Upper lobe of left lung (tissue), 4 donors: ENCODE measurements at regions not wholly inside any gene's neighbourhood (a gene's known extent, or its start where the extent isn't known, plus 50 kb on each side); places are given as distances from the start of the nearest gene placed in this dataset.

Experiments used
- CTCF ChIP-seq, 6 experiments: fragments of 450-650 bp in 4 of 6; fragments of 200-600 bp in 2 of 6; sonication (generic) in 2 of 6; IDR thresholded peaks; one replicate each; pipeline ENCODE4 v1.5.1; 2016 to 2019; ENCODE audit warnings: antibody characterized with exemption in 6 of 6
- EP300 ChIP-seq, 4 donors: sonication (generic); formaldehyde crosslinking; IDR thresholded peaks; one replicate each; pipeline ENCODE4 v1.5.1; 2017; ENCODE audit warnings: antibody characterized with exemption in 4 of 4, control low read depth in 2 of 4
- POLR2A ChIP-seq, 4 donors: fragments of 450-650 bp; IDR thresholded peaks; one replicate each; pipeline ENCODE4 v1.5.1; 2016 to 2017; ENCODE audit warnings: antibody characterized with exemption in 4 of 4, mild to moderate bottlenecking in 2 of 4
- POLR2AphosphoS5 ChIP-seq, 2 donors: sonication (generic); formaldehyde crosslinking; IDR thresholded peaks; one replicate each; pipeline ENCODE4 v1.5.1; 2017; ENCODE audit warnings: antibody characterized with exemption in 2 of 2

- no peak for TF ChIP-seq POLR2AphosphoS5 (IDR thresholded peaks at IDR 0.05)
- TF ChIP-seq CTCF (IDR thresholded peaks at IDR 0.05), result no peak
- TF ChIP-seq POLR2A (IDR thresholded peaks at IDR 0.05), result no peak
- TF ChIP-seq EP300 (IDR thresholded peaks at IDR 0.05), result no peak
These were observed 90.2 kb downstream of the FAM161A start for GRCh38 chr2:61763605-61764034.
